Common myeloid progenitor, CD34-positive (primary cell): ENCODE measurements at regions not wholly inside any gene's neighbourhood (a gene's known extent, or its start where the extent isn't known, plus 50 kb on each side); places are given as distances from the start of the nearest gene placed in this dataset.

Source experiments
- CTCF ChIA-PET: fragments of 350-600 bp; sonication (Branson Sonifier 250); formaldehyde crosslinking; loops from one replicate; lab custom pipeline; 2021; ENCODE audit warnings: antibody characterized with exemption; lab: Charles Lee
- POLR2A ChIA-PET: fragments of 350-600 bp; sonication (Branson Sonifier 250); formaldehyde crosslinking; loops from one replicate; lab custom pipeline; 2021; ENCODE audit warnings: antibody characterized with exemption; lab: Charles Lee
- DNase-seq, 3 donors: peaks; one replicate each; pipeline versions ENCODE4 v3.0.0 to v3.0.0-alpha.2; 2013
- H3K27ac ChIP-seq, 2 experiments: 1 replicate in 1 of 2; 2 replicates in 1 of 2; pipeline ENCODE4 v1.7.0; 2013; ENCODE audit warnings: inconsistent platforms in 2 of 2, low read length in 2 of 2, mild to moderate bottlenecking in 2 of 2, low read depth in 1 of 2, moderate library complexity in 1 of 2; ENCODE audit not compliant: severe bottlenecking in 2 of 2, insufficient read depth in 1 of 2, poor library complexity in 1 of 2
- H3K27me3 ChIP-seq, 5 experiments: replicated peaks in 2 of 5; 1 replicate in 3 of 5; 2 replicates in 2 of 5; pipeline versions ENCODE4 v1.6.1 to v1.7.0; 2013; ENCODE audit warnings: low read length in 4 of 5, mild to moderate bottlenecking in 2 of 5, moderate library complexity in 2 of 5, inconsistent platforms in 1 of 5; ENCODE audit not compliant: insufficient read depth in 5 of 5, control insufficient read depth in 4 of 5
- H3K36me3 ChIP-seq, 4 experiments: 1 replicate in 2 of 4; 2 replicates in 2 of 4; pipeline versions ENCODE4 v1.6.1 to v1.7.0; 2013; ENCODE audit warnings: low read length in 3 of 4, control low read depth in 1 of 4, mild to moderate bottlenecking in 1 of 4; ENCODE audit not compliant: control insufficient read depth in 4 of 4, insufficient read depth in 4 of 4
- H3K4me1 ChIP-seq, 4 experiments: 1 replicate in 3 of 4; 2 replicates in 1 of 4; pipeline versions ENCODE4 v1.6.1 to v1.7.1; 2013; ENCODE audit warnings: low read length in 3 of 4, mild to moderate bottlenecking in 3 of 4, control low read depth in 1 of 4, inconsistent platforms in 1 of 4, moderate library complexity in 1 of 4; ENCODE audit not compliant: control insufficient read depth in 4 of 4, insufficient read depth in 4 of 4; ENCODE audit errors: control extremely low read depth in 1 of 4
- H3K4me3 ChIP-seq, 7 experiments: 1 replicate in 4 of 7; 2 replicates in 3 of 7; pipeline versions ENCODE4 v1.5.1 to v1.7.0; 2013; ENCODE audit warnings: mild to moderate bottlenecking in 7 of 7, low read length in 6 of 7, moderate library complexity in 6 of 7, inconsistent platforms in 2 of 7, low read depth in 2 of 7, control low read depth in 1 of 7; ENCODE audit not compliant: insufficient read depth in 4 of 7, control insufficient read depth in 1 of 7; ENCODE audit errors: extremely low read depth in 1 of 7
- H3K9me3 ChIP-seq, 5 experiments: 1 replicate in 4 of 5; 2 replicates in 1 of 5; pipeline versions ENCODE4 v1.6.1 to v1.7.1; 2013; ENCODE audit warnings: low read length in 4 of 5, mild to moderate bottlenecking in 2 of 5, inconsistent platforms in 1 of 5, low read depth in 1 of 5, moderate library complexity in 1 of 5; ENCODE audit not compliant: control insufficient read depth in 4 of 5, insufficient read depth in 2 of 5; ENCODE audit errors: control extremely low read depth in 1 of 5
- WGBS: methylation state at CpG from one replicate; pipeline ENCODE4 v1.1.5; 2013; ENCODE audit not compliant: insufficient coverage; 5-methylcytosine and 5-hydroxymethylcytosine counted together

DNA sequence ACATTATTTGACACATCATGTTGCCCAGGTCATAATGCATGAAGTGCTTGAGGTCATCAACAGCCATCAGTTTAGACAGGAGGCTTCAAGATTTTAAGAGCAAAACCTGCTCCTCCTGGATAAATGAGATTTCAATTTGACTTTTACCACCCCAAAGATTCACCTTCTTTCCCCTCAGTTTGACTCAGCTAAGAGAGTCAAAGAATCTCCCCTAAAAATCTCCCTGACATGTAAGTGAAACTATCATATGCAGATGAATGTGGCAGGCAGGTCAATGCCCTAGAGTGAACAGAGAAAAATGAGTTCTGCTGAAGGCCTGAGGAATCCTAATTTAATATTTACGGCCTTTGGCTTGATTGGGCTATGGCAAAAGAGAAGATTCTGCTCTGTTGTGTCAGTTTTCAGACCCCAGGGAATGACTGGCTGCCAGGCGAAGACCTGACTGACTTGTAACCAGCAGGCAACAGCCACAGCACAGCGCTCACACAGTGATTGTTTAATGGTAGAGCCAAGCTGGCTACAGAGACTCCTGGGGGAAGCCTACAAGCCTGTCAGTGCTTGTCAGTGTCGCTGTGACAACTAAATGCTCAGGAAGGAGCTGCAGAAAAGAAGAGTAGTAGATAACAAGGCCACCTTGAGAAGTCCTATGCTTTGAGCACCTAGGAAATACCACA is 491.2 kb upstream of the LRRC4C start:
- H3K27ac ChIP-seq: no peak overlapping the region
- peaks cover 0 to 4% (median 0%) of the 10 kb centered on the region in 5 experiments for H3K9me3 ChIP-seq
- no peaks in the 10 kb centered on the region for H3K4me1 ChIP-seq
- no peaks in the 10 kb centered on the region for H3K27me3 ChIP-seq
- H3K4me3 ChIP-seq: no peak overlapping the region
- WGBS: 94% methylated on average over 4 of the region's 4 CpGs
- no peak for DNase-seq
- no peaks in the 10 kb centered on the region for H3K36me3 ChIP-seq
- CTCF ChIA-PET: no interaction called here
- POLR2A ChIA-PET: no interaction called here

DNA sequence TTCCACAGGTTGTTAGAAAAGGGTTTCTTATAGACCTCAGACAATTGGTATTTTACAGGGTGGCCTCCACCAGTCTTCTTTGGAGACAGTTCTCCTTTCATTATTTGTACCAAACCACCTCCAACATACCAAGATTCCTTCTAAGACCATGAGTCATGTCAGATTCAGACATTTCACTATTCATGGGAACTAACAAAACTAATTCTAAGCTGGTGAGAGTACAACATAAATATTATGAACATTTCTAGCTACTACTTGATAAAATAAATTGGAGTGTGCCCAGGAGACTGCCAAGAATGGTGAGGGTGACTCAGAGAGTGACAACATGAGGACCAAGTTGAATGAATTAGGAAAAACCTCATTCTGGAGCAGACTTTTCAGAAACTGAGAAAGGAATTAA is 494.6 kb upstream of the LRRC4C start:
- POLR2A ChIA-PET: no interaction called here
- Histone ChIP-seq H3K9me3 (no peaks in the 10 kb centered on the region), H3K4me3 (no peak overlapping the region), H3K36me3 (no peaks in the 10 kb centered on the region), H3K27me3 (no peaks in the 10 kb centered on the region), H3K4me1 (no peaks in the 10 kb centered on the region), H3K27ac (no peak overlapping the region)
- DNase-seq: no peak
- CTCF ChIA-PET: no interaction called here

DNA sequence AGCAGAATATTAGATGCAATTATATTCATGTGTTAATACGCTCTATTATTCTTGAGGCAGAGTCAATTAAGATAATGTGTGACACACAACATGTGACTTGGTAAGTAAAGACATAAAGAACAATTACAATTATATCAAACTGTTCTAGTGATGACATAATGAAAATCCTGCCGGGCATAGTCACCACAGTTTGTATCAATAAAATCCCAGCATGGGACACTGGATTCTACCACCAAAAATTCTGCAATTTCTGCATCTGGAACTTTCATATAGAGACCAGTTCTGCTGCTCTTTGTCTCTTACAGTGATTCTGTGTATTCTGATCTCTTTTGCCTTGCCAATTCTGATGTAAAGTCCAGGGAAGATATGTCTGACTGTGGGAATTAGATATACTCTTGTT is 495.6 kb upstream of the LRRC4C start:
- Histone ChIP-seq H3K27me3 (no peaks in the 10 kb centered on the region), H3K4me1 (no peaks in the 10 kb centered on the region), H3K27ac (no peak overlapping the region), H3K4me3 (no peak overlapping the region), H3K36me3 (no peaks in the 10 kb centered on the region), H3K9me3 (no peaks in the 10 kb centered on the region)
- POLR2A ChIA-PET: no interaction called here
- no peak for DNase-seq
- CTCF ChIA-PET: no interaction called here
- WGBS: 100% methylated on average over 1 of the region's 2 CpGs

DNA sequence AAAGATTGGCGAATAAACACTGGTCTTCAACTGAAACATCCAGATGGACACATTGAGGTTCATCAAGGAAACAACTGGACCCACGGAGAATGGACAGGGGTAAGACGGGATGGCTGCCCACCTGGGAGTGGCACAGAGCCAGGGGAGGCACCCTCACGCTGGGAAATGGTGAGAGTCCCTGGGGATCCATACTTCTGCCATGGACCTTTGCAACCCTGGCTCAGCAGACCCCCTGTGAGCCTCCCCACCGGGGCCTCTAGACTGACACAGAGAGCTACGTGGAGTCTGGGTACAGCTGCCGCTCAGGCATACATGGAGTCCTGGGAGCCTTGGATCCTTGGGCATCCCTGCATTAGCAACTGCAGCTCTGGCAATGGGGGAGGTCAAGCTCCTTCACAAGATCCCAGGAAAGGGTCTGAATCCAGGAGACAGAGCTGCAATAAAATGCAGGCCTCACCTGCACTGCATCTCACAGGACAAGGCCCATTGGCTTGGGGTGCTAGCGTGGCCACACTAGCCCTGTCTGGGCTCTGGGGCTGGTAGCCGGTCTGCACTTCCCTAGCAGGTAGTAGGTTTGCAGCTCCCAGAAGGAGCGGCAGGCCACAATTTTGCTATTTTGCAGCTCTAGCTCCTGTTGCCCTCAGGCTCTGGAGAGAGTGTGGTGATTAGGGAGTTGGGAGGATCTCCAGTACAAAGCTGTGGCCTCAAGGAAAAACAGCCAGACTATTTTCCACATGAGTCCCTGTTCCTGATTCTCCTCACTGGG is 496.4 kb upstream of the LRRC4C start:
- Histone ChIP-seq H3K27ac (no peak overlapping the region), H3K4me3 (no peak overlapping the region), H3K9me3 (no peaks in the 10 kb centered on the region), H3K27me3 (no peaks in the 10 kb centered on the region), H3K36me3 (no peaks in the 10 kb centered on the region), H3K4me1 (no peaks in the 10 kb centered on the region)
- DNase-seq: no peak
- ChIA-PET CTCF (no interaction called here), POLR2A (no interaction called here)
- 97% methylated on average over 10 of the region's 10 CpGs for WGBS

DNA sequence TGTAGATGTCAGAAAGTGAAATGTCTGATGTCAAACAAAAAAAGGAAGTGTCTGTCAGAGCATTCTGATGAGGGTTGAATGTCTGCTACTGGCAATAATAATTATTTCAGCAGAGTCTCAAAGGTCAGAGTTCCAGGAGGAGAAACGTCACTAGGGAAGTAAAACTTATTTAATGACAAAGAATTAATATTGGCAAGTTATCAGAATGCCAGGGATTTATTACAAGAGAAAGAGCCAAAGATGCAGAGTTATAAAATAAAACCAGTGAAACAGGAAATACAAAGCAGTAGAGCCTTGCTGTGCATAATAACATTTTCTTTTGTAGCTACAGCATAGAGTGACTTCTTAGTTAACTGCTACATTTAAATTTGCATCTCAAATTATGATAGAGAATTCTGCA is 504.0 kb upstream of the LRRC4C start:
- H3K4me3 ChIP-seq: no peak overlapping the region
- no peaks in the 10 kb centered on the region for H3K9me3 ChIP-seq
- H3K4me1 ChIP-seq: no peaks in the 10 kb centered on the region
- POLR2A ChIA-PET: no interaction called here
- CTCF ChIA-PET: no interaction called here
- no peak for DNase-seq
- WGBS: 20% methylated on average over 1 of the region's 1 CpG
- H3K27ac ChIP-seq: no peak overlapping the region
- no peaks in the 10 kb centered on the region for H3K27me3 ChIP-seq
- no peaks in the 10 kb centered on the region for H3K36me3 ChIP-seq

DNA sequence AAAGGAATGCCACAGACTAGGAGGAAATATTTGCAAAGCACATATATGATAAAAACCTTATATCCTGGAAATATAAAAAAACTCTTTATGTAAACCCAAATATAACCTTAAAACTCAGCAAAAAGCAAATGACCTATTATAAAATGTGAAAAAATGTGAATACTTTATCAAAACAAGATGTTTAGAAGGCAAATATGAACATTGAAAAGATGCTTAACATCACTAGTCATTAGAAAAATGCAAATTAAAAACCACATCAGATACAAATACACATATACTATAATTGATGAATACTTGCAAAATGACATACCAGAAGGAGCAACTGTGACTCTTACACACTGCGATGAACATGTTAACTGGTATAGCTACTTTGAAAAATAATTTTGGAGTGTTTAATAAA is 511.2 kb upstream of the LRRC4C start:
- POLR2A ChIA-PET: no interaction called here
- WGBS: no CpG with 5 or more reads among the region's 1 CpG
- peaks cover 0 to 1% (median 0%) of the 10 kb centered on the region in 5 experiments for H3K9me3 ChIP-seq
- no peaks in the 10 kb centered on the region for H3K4me1 ChIP-seq
- CTCF ChIA-PET: no interaction called here
- H3K4me3 ChIP-seq: no peak overlapping the region
- H3K36me3 ChIP-seq: no peaks in the 10 kb centered on the region
- no peak for DNase-seq
- no peak overlapping the region for H3K27ac ChIP-seq
- H3K27me3 ChIP-seq: no peaks in the 10 kb centered on the region

DNA sequence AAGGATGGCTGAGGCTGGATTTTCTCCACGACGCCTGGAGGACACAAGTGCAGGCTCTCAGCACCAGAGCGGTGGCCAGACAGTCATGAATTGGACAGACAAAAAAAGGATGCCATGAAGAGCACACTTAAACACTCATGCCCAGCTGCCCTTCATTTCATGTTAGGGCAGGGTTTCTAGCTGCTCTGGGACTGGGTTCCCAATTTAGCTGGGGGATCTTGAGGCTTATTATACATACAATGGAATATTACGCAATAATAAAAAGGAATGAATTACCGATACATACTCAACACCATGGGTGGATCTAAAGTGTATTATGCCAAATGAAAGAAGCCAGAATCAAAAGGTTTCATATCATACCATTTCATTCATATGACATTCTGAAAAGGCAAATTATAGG is 512.1 kb upstream of the LRRC4C start:
- CTCF ChIA-PET: no interaction called here
- no peak for DNase-seq
- WGBS: 81% methylated on average over 3 of the region's 5 CpGs
- H3K27ac ChIP-seq: no peak overlapping the region
- no peaks in the 10 kb centered on the region for H3K4me1 ChIP-seq
- H3K9me3 ChIP-seq: peaks cover 0 to 1% (median 0%) of the 10 kb centered on the region in 5 experiments
- POLR2A ChIA-PET: no interaction called here
- H3K36me3 ChIP-seq: no peaks in the 10 kb centered on the region
- H3K4me3 ChIP-seq: no peak overlapping the region
- H3K27me3 ChIP-seq: no peaks in the 10 kb centered on the region
